Thyroid gland (tissue), 4 donors: ENCODE measurements at regions not wholly inside any gene's neighbourhood (a gene's known extent, or its start where the extent isn't known, plus 50 kb on each side); places are given as distances from the start of the nearest gene placed in this dataset.

ENCODE experiments used
- CTCF ChIP-seq, 6 experiments: fragments of 200-600 bp in 3 of 6; fragments of 450-650 bp in 3 of 6; sonication (generic) in 3 of 6; IDR thresholded peaks; one replicate each; pipeline ENCODE4 v1.5.1; 2016 to 2019; ENCODE audit warnings: antibody characterized with exemption in 6 of 6, mild to moderate bottlenecking in 2 of 6, inconsistent platforms in 1 of 6, moderate library complexity in 1 of 6
- POLR2A ChIP-seq, 2 donors: fragments of 450-650 bp; IDR thresholded peaks; one replicate each; pipeline ENCODE4 v1.6.1; 2017; ENCODE audit warnings: antibody characterized with exemption in 2 of 2, mild to moderate bottlenecking in 2 of 2, moderate library complexity in 1 of 2

DNA sequence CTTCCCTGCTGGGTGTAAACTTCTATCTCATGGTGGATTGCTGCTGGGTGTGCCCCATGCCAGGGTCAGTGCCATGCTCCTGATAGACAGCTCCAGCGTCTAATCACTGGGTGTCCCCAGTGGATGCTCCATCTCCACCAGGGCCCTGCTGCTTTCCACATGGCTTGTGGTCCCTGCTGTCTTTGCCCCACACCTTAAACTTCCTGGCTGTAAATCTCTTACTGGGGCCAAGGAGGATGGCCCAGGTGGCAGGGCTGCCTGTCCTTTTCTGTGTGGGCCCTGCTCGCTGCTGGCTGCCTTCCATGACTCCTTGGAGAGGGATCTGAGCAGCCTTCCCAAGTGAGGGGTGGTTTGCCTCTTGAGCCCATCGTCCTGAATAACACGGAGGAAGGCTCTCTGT, 51.8 kb downstream of the RGS12 start:
- TF ChIP-seq CTCF (IDR thresholded peaks at IDR 0.05) = no peak
- TF ChIP-seq POLR2A (IDR thresholded peaks at IDR 0.05) = no peak
